PC-3 (cell line): ENCODE measurements at regions not wholly inside any gene's neighbourhood (a gene's known extent, or its start where the extent isn't known, plus 50 kb on each side); places are given as distances from the start of the nearest gene placed in this dataset.

Experiments used
- ATAC-seq: fragments of 200-7000 bp; cut with Tn5 transposase; 2 replicates; pipeline ENCODE4 v1.9.1; 2020; ENCODE audit warnings: mild to moderate bottlenecking, moderate library complexity
- BruUV-seq: library from RNA; stranded (reverse); fragments of 400-500 nt; replicated peaks from 2 replicates; lab custom pipeline; 2021; lab: Mats Ljungman, UMichigan
- CTCF ChIA-PET: fragments of 300-600 bp; sonication (Branson Sonifier 250); formaldehyde crosslinking; loops from one replicate; lab custom pipeline; 2022; ENCODE audit warnings: antibody characterized with exemption; lab: Charles Lee
- POLR2A ChIA-PET: fragments of 300-600 bp; sonication (Branson Sonifier 250); formaldehyde crosslinking; loops from one replicate; lab custom pipeline; 2022; ENCODE audit warnings: antibody characterized with exemption; ENCODE audit not compliant: unreplicated experiment; lab: Charles Lee
- DNase-seq: peaks from one replicate; pipeline ENCODE4 v3.0.0-alpha.2; 2015
- H2AFZ ChIP-seq: fragments of 300-600 bp; sonication (generic); 2 replicates; pipeline ENCODE4 v1.6.0; 2016; ENCODE audit warnings: antibody characterized with exemption, low read length
- H3F3A ChIP-seq: fragments of 300-600 bp; sonication (generic); one replicate; pipeline ENCODE4 v1.6.0; 2017; ENCODE audit warnings: antibody characterized with exemption, low read length, control low read depth, mild to moderate bottlenecking; ENCODE audit not compliant: unreplicated experiment
- H3K27ac ChIP-seq: fragments of 300-600 bp; sonication (generic); 2 replicates; pipeline ENCODE4 v1.5.1; 2016; ENCODE audit warnings: mild to moderate bottlenecking, low read length
- H3K27me3 ChIP-seq: fragments of 300-600 bp; sonication (generic); 2 replicates; pipeline ENCODE4 v1.6.1; 2016; ENCODE audit warnings: low read length, mixed read lengths
- H3K36me3 ChIP-seq: fragments of 300-600 bp; sonication (generic); 2 replicates; pipeline ENCODE4 v1.6.1; 2016; ENCODE audit warnings: low read depth, mixed run types, low read length, mixed read lengths
- H3K4me1 ChIP-seq: fragments of 300-600 bp; sonication (generic); 2 replicates; pipeline ENCODE4 v1.5.1; 2016; ENCODE audit warnings: low read length; ENCODE audit not compliant: insufficient read depth
- H3K4me2 ChIP-seq: fragments of 300-600 bp; sonication (generic); 2 replicates; pipeline ENCODE4 v1.6.0; 2016; ENCODE audit warnings: low read length
- H3K4me3 ChIP-seq: fragments of 300-600 bp; sonication (generic); 2 replicates; pipeline ENCODE4 v1.5.1; 2016; ENCODE audit warnings: mild to moderate bottlenecking, low read length, mixed read lengths
- H3K79me2 ChIP-seq: fragments of 300-600 bp; sonication (generic); 2 replicates; pipeline ENCODE4 v1.6.1; 2017; ENCODE audit warnings: low read length, mixed read lengths
- H3K9ac ChIP-seq: fragments of 300-600 bp; sonication (generic); 2 replicates; pipeline ENCODE4 v1.6.0; 2016; ENCODE audit warnings: mild to moderate bottlenecking, low read length
- H3K9me2 ChIP-seq: fragments of 300-600 bp; sonication (generic); replicated peaks from 2 replicates; pipeline ENCODE4 v1.6.1; 2016; ENCODE audit warnings: mixed run types, low read length, mixed read lengths
- H3K9me3 ChIP-seq: fragments of 300-600 bp; sonication (generic); 2 replicates; pipeline ENCODE4 v1.6.1; 2016; ENCODE audit warnings: low read length, mixed read lengths
- H4K20me1 ChIP-seq: fragments of 300-600 bp; sonication (generic); 2 replicates; pipeline ENCODE4 v1.6.1; 2016; ENCODE audit warnings: low read length, mixed read lengths
- EZH2 ChIP-seq: fragments of 300-600 bp; sonication (generic); IDR thresholded peaks from one replicate; pipeline ENCODE4 v1.6.1; 2017; ENCODE audit warnings: antibody characterized with exemption, mild to moderate bottlenecking, low read length; ENCODE audit not compliant: unreplicated experiment
- EZH2phosphoT487 ChIP-seq: fragments of 300-600 bp; sonication (generic); IDR thresholded peaks from 2 replicates; pipeline ENCODE4 v1.6.1; 2018; ENCODE audit warnings: mild to moderate bottlenecking, antibody characterized with exemption, low read length, borderline replicate concordance
- intact Hi-C: fragments of 100-400 bp; cut with micrococcal nuclease; formaldehyde crosslinking; loops from 2 replicates; pipeline ENCODE4 v1.9.0; 2023
- TF ChIP-seq, protein P1 (sequence below): fragments of 300-600 bp; sonication (generic); conservative IDR thresholded peaks from 2 replicates; pipeline ENCODE4 v1.5.1; 2017; ENCODE audit warnings: antibody characterized with exemption, low read depth, mild to moderate bottlenecking, low read length

DNA sequence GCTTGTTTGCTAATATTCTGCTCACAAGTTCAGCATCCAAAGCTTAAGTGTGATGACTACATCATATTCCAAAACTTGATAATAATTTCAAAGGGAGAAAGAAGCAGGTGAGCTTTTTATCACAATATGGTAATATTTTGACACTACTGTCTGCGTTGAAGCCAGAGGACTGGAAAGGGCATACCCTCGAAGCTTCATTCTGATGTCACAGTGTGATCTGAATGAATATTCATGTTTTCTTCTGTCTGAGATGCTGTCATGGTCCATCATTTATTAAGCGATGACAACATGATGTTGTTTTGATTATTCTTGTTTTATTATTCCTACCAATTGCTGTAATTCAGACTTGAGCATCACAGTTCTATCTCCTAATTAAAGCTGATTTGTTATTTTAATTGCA is 625.4 kb downstream of the ZPLD1 start:
- no peaks in the 10 kb centered on the region for H3K9me3 ChIP-seq
- H3F3A ChIP-seq = no peaks in the 10 kb centered on the region
- no peak overlapping the region for H3K4me2 ChIP-seq
- no peak overlapping the region for H2AFZ ChIP-seq
- DNase-seq = no peak
- H3K4me1 ChIP-seq = no peaks in the 10 kb centered on the region
- intact Hi-C loops = no loop called here
- no peaks in the 10 kb centered on the region for H4K20me1 ChIP-seq
- no peak for ATAC-seq
- no peak overlapping the region for H3K4me3 ChIP-seq
- H3K9me2 ChIP-seq = no peaks in the 10 kb centered on the region
- no peak overlapping the region for H3K9ac ChIP-seq
- no peaks in the 10 kb centered on the region for H3K79me2 ChIP-seq
- no TSS peak for BruUV-seq
- CTCF ChIA-PET = no interaction called here
- no peak overlapping the region for H3K27ac ChIP-seq
- TF ChIP-seq EZH2 (no peak), EZH2phosphoT487 (no peak)
- TF ChIP-seq, protein P1, sequence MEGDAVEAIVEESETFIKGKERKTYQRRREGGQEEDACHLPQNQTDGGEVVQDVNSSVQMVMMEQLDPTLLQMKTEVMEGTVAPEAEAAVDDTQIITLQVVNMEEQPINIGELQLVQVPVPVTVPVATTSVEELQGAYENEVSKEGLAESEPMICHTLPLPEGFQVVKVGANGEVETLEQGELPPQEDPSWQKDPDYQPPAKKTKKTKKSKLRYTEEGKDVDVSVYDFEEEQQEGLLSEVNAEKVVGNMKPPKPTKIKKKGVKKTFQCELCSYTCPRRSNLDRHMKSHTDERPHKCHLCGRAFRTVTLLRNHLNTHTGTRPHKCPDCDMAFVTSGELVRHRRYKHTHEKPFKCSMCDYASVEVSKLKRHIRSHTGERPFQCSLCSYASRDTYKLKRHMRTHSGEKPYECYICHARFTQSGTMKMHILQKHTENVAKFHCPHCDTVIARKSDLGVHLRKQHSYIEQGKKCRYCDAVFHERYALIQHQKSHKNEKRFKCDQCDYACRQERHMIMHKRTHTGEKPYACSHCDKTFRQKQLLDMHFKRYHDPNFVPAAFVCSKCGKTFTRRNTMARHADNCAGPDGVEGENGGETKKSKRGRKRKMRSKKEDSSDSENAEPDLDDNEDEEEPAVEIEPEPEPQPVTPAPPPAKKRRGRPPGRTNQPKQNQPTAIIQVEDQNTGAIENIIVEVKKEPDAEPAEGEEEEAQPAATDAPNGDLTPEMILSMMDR = no peak
- POLR2A ChIA-PET = no interaction called here
- no peaks in the 10 kb centered on the region for H3K36me3 ChIP-seq
- no peaks in the 10 kb centered on the region; the same call in 1 of the 2 replicates for H3K27me3 ChIP-seq

DNA sequence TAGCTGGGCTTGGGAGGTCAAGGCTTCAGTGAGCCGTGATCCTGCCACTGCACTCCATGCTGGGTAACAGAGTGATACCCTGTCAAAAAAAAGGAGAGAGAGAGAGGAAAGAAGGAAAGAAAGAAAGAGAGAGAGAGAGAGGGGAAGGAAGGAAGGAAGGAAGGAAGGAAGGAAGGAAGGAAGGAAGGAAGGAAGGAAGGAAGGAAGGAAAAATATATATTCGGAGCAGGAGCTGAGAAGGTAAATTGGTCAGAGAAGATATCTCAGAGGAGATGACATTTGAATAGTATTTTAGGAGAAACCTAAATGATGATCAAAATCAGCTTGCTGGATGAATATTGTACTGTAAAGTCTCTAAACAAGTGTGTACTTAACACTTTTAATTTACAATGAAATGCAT is 633.1 kb downstream of the ZPLD1 start:
- H3K4me2 ChIP-seq = no peak overlapping the region
- H3K27ac ChIP-seq = no peak overlapping the region
- POLR2A ChIA-PET = no interaction called here
- no peak overlapping the region for H3K9ac ChIP-seq
- H2AFZ ChIP-seq = no peak overlapping the region
- H3K9me3 ChIP-seq = no peaks in the 10 kb centered on the region
- H3K79me2 ChIP-seq = no peaks in the 10 kb centered on the region
- no peaks in the 10 kb centered on the region for H3K4me1 ChIP-seq
- no peak overlapping the region for H3K4me3 ChIP-seq
- ATAC-seq (no peak), DNase-seq (no peak)
- no peaks in the 10 kb centered on the region for H3F3A ChIP-seq
- H4K20me1 ChIP-seq = no peaks in the 10 kb centered on the region
- intact Hi-C loops = no loop called here
- CTCF ChIA-PET = no interaction called here
- BruUV-seq = no TSS peak
- no peaks in the 10 kb centered on the region for H3K9me2 ChIP-seq
- no peaks in the 10 kb centered on the region for H3K36me3 ChIP-seq
- TF ChIP-seq, protein P1 = no peak
- TF ChIP-seq EZH2 (no peak), EZH2phosphoT487 (no peak)
- no peaks in the 10 kb centered on the region; the same call in 1 of the 2 replicates for H3K27me3 ChIP-seq

DNA sequence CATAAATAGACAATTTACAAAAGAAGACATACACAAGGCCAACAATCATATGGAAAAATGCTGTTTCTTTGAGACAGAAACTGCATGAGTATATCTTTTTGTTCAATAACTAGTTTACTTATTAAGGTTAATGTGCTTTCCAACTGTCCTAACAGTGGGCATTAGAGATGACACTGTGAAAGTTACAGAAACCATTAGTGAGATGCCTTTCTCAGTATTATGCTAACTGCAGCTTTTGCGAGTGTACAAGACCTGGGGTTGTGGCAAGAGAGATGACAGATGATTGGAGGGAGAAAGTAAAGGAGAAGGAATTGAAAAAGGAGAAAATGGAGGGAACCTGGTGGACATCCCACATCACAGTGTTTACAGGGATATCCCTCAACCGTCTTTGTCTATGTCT is 640.5 kb downstream of the ZPLD1 start:
- Histone ChIP-seq H3K27me3 (no peaks in the 10 kb centered on the region), H3K27ac (no peak overlapping the region), H3K4me1 (no peaks in the 10 kb centered on the region), H3F3A (no peaks in the 10 kb centered on the region), H2AFZ (no peak overlapping the region), H4K20me1 (no peaks in the 10 kb centered on the region), H3K79me2 (no peaks in the 10 kb centered on the region), H3K36me3 (no peaks in the 10 kb centered on the region), H3K9me3 (no peaks in the 10 kb centered on the region), H3K9me2 (no peaks in the 10 kb centered on the region), H3K4me3 (no peak overlapping the region), H3K9ac (no peak overlapping the region), H3K4me2 (no peak overlapping the region)
- ATAC-seq (no peak), DNase-seq (no peak)
- intact Hi-C loops = no loop called here
- POLR2A ChIA-PET = no interaction called here
- BruUV-seq = no TSS peak
- CTCF ChIA-PET = no interaction called here
- TF ChIP-seq EZH2phosphoT487 (no peak), EZH2 (no peak)
- TF ChIP-seq, protein P1 = no peak
